ENCODE measurements at regions not wholly inside any gene's neighbourhood (a gene's known extent, or its start where the extent isn't known, plus 50 kb on each side); places are given as distances from the start of the nearest gene placed in this dataset.

GRCh38 chr3:156617145-156617544, 57.2 kb upstream of the TIPARP start:
- TF ChIP-seq FOXM1 (IDR thresholded peaks at IDR 0.05; ENCODE audit: borderline replicate concordance, low read depth) (no peak), CREB1 (IDR thresholded peaks at IDR 0.05; ENCODE audit: low read depth) (no peak), RAD21 (IDR thresholded peaks at IDR 0.05; ENCODE audit: low read depth) (no peak), YY1 (IDR thresholded peaks at IDR 0.05; ENCODE audit: low read depth) (no peak), REST (IDR thresholded peaks at IDR 0.05; ENCODE audit: low read depth) (no peak), ZBTB7A (IDR thresholded peaks at IDR 0.05; ENCODE audit: low read depth) (no peak), CEBPB (IDR thresholded peaks at IDR 0.05) (no peak), EP300 (IDR thresholded peaks at IDR 0.05; ENCODE audit: borderline replicate concordance) (no peak), MAX (IDR thresholded peaks at IDR 0.05) (no peak), TEAD4 (IDR thresholded peaks at IDR 0.05) (no peak), TAF1 (IDR thresholded peaks at IDR 0.05; ENCODE audit: low read depth) (no peak)

All from Ishikawa (cell line).